Smooth muscle cell (in vitro differentiated cells): ENCODE measurements at regions not wholly inside any gene's neighbourhood (a gene's known extent, or its start where the extent isn't known, plus 50 kb on each side); places are given as distances from the start of the nearest gene placed in this dataset.
A peak's percentile ranks its signal among the peaks of the same experiment; 100 is the strongest.
"Not testable (repeated sequence)": the region's sequence is repeated elsewhere in the genome, so short reads cannot be mapped to it uniquely, and the experiment has no call there.

Experiments used
- DNase-seq: peaks from one replicate; lab custom pipeline; 2025; ENCODE audit not compliant: unreplicated experiment; lab: John Stamatoyannopoulos, UW
- H2AFZ ChIP-seq: fragments of 200-600 bp; sonication (generic); 2 replicates; pipeline ENCODE4 v1.6.0; 2016; ENCODE audit warnings: antibody characterized with exemption, low read depth, mild to moderate bottlenecking
- H3F3A ChIP-seq: fragments of 200-600 bp; sonication (generic); 2 replicates; pipeline ENCODE4 v1.6.0; 2017; ENCODE audit warnings: antibody characterized with exemption, low read depth
- H3K27ac ChIP-seq: fragments of 200-600 bp; sonication (generic); 2 replicates; pipeline ENCODE4 v1.5.1; 2016; ENCODE audit warnings: low read depth, mild to moderate bottlenecking
- H3K27me3 ChIP-seq: fragments of 200-600 bp; sonication (generic); 2 replicates; pipeline ENCODE4 v1.6.1; 2016; ENCODE audit warnings: low read depth, mild to moderate bottlenecking
- H3K36me3 ChIP-seq: fragments of 200-600 bp; sonication (generic); 2 replicates; pipeline ENCODE4 v1.5.1; 2016; ENCODE audit warnings: low read depth
- H3K4me1 ChIP-seq: fragments of 200-600 bp; sonication (generic); 2 replicates; pipeline ENCODE4 v1.5.1; 2016; ENCODE audit warnings: low read depth
- H3K4me2 ChIP-seq: fragments of 200-600 bp; sonication (generic); 2 replicates; pipeline ENCODE4 v1.6.0; 2016; ENCODE audit warnings: mild to moderate bottlenecking
- H3K4me3 ChIP-seq: fragments of 200-600 bp; sonication (generic); 2 replicates; pipeline ENCODE4 v1.5.1; 2016; ENCODE audit warnings: mild to moderate bottlenecking
- H3K79me2 ChIP-seq: fragments of 200-600 bp; sonication (generic); 2 replicates; pipeline ENCODE4 v1.6.0; 2016; ENCODE audit warnings: low read depth, mild to moderate bottlenecking
- H3K9ac ChIP-seq: fragments of 200-600 bp; sonication (generic); 2 replicates; pipeline ENCODE4 v1.6.0; 2016; ENCODE audit warnings: low read depth
- H3K9me3 ChIP-seq: fragments of 200-600 bp; sonication (generic); replicated peaks from 2 replicates; pipeline ENCODE4 v1.5.1; 2016; ENCODE audit warnings: low read depth
- H4K20me1 ChIP-seq: fragments of 200-600 bp; sonication (generic); 2 replicates; pipeline ENCODE4 v1.6.0; 2016; ENCODE audit warnings: low read depth
- CTCF ChIP-seq: fragments of 200-600 bp; sonication (generic); IDR thresholded peaks from 2 replicates; pipeline ENCODE4 v1.5.1; 2017; ENCODE audit warnings: borderline replicate concordance, mild to moderate bottlenecking, antibody characterized with exemption; ENCODE audit not compliant: insufficient read depth, poor library complexity, severe bottlenecking
- WGBS: methylation state at CpG from one replicate; pipeline ENCODE4 v1.1.7; 2016; ENCODE audit warnings: low lambda C conversion rate; 5-methylcytosine and 5-hydroxymethylcytosine counted together

GRCh38 chr3:150236316-150237082 is 171.6 kb upstream of the TSC22D2 start:
- Histone ChIP-seq H3K4me3 (no peak overlapping the region), H3K4me2 (peak overlapping the region; percentile 65), H3K9ac (no peak overlapping the region), H3K36me3 (no peaks in the 10 kb centered on the region), H3F3A (peaks cover 18% of the 10 kb centered on the region), H3K27ac (peak overlapping the region; percentile 77), H2AFZ (no peak overlapping the region), H4K20me1 (no peaks in the 10 kb centered on the region), H3K9me3 (no peaks in the 10 kb centered on the region), H3K4me1 (peaks cover 13% of the 10 kb centered on the region), H3K27me3 (no peaks in the 10 kb centered on the region), H3K79me2 (no peaks in the 10 kb centered on the region)
- no peak for TF ChIP-seq CTCF
- WGBS, result 59% methylated on average over 7 of the region's 7 CpGs
- no peak for DNase-seq

GRCh38 chr3:150235799-150236198 is 172.3 kb upstream of the TSC22D2 start:
- no peaks in the 10 kb centered on the region for H3K36me3 ChIP-seq
- H3K9ac ChIP-seq, result no peak overlapping the region
- 0% methylated on average over 1 of the region's 1 CpG for WGBS
- no peaks in the 10 kb centered on the region for H3K9me3 ChIP-seq
- no peaks in the 10 kb centered on the region for H3K27me3 ChIP-seq
- peaks cover 18% of the 10 kb centered on the region for H3F3A ChIP-seq
- no peak for TF ChIP-seq CTCF
- H3K4me2 ChIP-seq, result peak overlapping the region; percentile 65
- H3K4me1 ChIP-seq, result peaks cover 13% of the 10 kb centered on the region
- no peaks in the 10 kb centered on the region for H3K79me2 ChIP-seq
- H3K27ac ChIP-seq, result peak overlapping the region; percentile 77
- H2AFZ ChIP-seq, result no peak overlapping the region
- H4K20me1 ChIP-seq, result no peaks in the 10 kb centered on the region
- no peak for DNase-seq
- H3K4me3 ChIP-seq, result no peak overlapping the region

GRCh38 chr3:150232992-150233451 is 175.1 kb upstream of the TSC22D2 start:
- H3F3A ChIP-seq, result peaks cover 12% of the 10 kb centered on the region
- no peak for TF ChIP-seq CTCF
- H3K9ac ChIP-seq, result no peak overlapping the region

GRCh38 chr3:150230037-150230436 is 178.1 kb upstream of the TSC22D2 start:
- TF ChIP-seq CTCF, result no peak
- Histone ChIP-seq H2AFZ (no peak overlapping the region), H4K20me1 (no peaks in the 10 kb centered on the region), H3K36me3 (no peaks in the 10 kb centered on the region), H3K4me3 (no peak overlapping the region), H3K27ac (no peak overlapping the region), H3K9me3 (no peaks in the 10 kb centered on the region), H3K4me1 (no peaks in the 10 kb centered on the region), H3K27me3 (no peaks in the 10 kb centered on the region), H3F3A (peaks cover 2% of the 10 kb centered on the region), H3K9ac (no peak overlapping the region), H3K4me2 (no peak overlapping the region), H3K79me2 (no peaks in the 10 kb centered on the region)
- DNase-seq, result no peak
- 91% methylated on average over 5 of the region's 5 CpGs for WGBS

More at GRCh38 chr3:150232992-150233451, 175.1 kb upstream of the TSC22D2 start:
- Histone ChIP-seq H3K79me2 (no peaks in the 10 kb centered on the region), H2AFZ (no peak overlapping the region), H3K4me2 (no peak overlapping the region), H4K20me1 (no peaks in the 10 kb centered on the region), H3K27me3 (no peaks in the 10 kb centered on the region), H3K4me1 (peaks cover 13% of the 10 kb centered on the region), H3K4me3 (no peak overlapping the region), H3K27ac (peak overlapping the region; percentile 30), H3K9me3 (no peaks in the 10 kb centered on the region), H3K36me3 (no peaks in the 10 kb centered on the region)
- no peak for DNase-seq
- 44% methylated on average over 4 of the region's 4 CpGs for WGBS

GRCh38 chr3:150228626-150229025 is 179.5 kb upstream of the TSC22D2 start:
- H3K79me2 ChIP-seq, H4K20me1 ChIP-seq, H2AFZ ChIP-seq, DNase-seq, H3F3A ChIP-seq, H3K27me3 ChIP-seq, H3K4me2 ChIP-seq, H3K4me3 ChIP-seq, H3K36me3 ChIP-seq, H3K9ac ChIP-seq, H3K9me3 ChIP-seq, H3K27ac ChIP-seq, H3K4me1 ChIP-seq: not testable (repeated sequence)
- 67% methylated on average over 6 of the region's 6 CpGs for WGBS
